ENCODE measurements at regions not wholly inside any gene's neighbourhood (a gene's known extent, or its start where the extent isn't known, plus 50 kb on each side); places are given as distances from the start of the nearest gene placed in this dataset.

DNA sequence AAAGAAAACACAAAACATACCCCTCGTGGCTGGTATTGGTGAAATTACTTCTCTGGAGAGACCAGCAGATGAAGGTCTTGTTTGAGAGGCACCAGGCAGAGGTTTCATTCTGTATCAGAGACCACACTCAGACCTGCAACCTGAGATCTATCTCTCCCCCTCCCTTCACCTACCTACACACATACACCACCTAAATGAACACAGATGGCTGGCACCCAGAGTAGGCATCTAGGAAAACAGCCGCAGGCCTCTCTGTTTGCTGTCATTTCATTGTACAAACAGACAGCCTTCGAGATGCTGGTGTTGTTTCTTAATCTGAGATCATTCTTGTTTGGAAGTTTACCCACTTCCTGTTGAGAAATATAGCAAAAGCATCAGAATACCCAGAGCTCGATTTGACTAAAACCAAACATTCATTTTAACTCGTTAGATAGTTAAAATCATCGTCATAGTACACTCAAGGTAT, 173.9 kb upstream of the SLC25A13 start:
- ChIA-PET CTCF (no interaction called here), POLR2A (no interaction called here)
- Histone ChIP-seq H3K27me3 (ENCODE audit: control insufficient read depth, insufficient read depth, low read length) (no peaks in the 10 kb centered on the region; the same call in 1 of the 2 replicates), H3K9me3 (ENCODE audit: control insufficient read depth, insufficient read depth, low read depth, low read length) (no peaks in the 10 kb centered on the region), H3K27ac (ENCODE audit: low read length) (no peak overlapping the region), H3K4me3 (ENCODE audit: low read depth in 2 of 2, low read length in 2 of 2) (no peak overlapping the region), H3K36me3 (ENCODE audit: control insufficient read depth, insufficient read depth, low read length) (no peaks in the 10 kb centered on the region), H3K4me1 (ENCODE audit: control insufficient read depth, insufficient read depth, low read length) (no peaks in the 10 kb centered on the region)
- no peak for TF ChIP-seq POLR2AphosphoS5 (IDR thresholded peaks at IDR 0.05; ENCODE audit: low read depth, low read length)
- TF ChIP-seq, protein P1, sequence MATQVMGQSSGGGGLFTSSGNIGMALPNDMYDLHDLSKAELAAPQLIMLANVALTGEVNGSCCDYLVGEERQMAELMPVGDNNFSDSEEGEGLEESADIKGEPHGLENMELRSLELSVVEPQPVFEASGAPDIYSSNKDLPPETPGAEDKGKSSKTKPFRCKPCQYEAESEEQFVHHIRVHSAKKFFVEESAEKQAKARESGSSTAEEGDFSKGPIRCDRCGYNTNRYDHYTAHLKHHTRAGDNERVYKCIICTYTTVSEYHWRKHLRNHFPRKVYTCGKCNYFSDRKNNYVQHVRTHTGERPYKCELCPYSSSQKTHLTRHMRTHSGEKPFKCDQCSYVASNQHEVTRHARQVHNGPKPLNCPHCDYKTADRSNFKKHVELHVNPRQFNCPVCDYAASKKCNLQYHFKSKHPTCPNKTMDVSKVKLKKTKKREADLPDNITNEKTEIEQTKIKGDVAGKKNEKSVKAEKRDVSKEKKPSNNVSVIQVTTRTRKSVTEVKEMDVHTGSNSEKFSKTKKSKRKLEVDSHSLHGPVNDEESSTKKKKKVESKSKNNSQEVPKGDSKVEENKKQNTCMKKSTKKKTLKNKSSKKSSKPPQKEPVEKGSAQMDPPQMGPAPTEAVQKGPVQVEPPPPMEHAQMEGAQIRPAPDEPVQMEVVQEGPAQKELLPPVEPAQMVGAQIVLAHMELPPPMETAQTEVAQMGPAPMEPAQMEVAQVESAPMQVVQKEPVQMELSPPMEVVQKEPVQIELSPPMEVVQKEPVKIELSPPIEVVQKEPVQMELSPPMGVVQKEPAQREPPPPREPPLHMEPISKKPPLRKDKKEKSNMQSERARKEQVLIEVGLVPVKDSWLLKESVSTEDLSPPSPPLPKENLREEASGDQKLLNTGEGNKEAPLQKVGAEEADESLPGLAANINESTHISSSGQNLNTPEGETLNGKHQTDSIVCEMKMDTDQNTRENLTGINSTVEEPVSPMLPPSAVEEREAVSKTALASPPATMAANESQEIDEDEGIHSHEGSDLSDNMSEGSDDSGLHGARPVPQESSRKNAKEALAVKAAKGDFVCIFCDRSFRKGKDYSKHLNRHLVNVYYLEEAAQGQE (IDR thresholded peaks at IDR 0.05; ENCODE audit: insufficient read depth in 1 of 2, low read depth in 2 of 2, low read length in 1 of 2), result no peak
- no peak for TF ChIP-seq SIN3A (IDR thresholded peaks at IDR 0.05; ENCODE audit: borderline replicate concordance, insufficient read depth, low read depth, low read length)
- TF ChIP-seq TCF7L2 (IDR thresholded peaks at IDR 0.05; ENCODE audit: low read depth, low read length), result no peak
- TF ChIP-seq, protein P2, sequence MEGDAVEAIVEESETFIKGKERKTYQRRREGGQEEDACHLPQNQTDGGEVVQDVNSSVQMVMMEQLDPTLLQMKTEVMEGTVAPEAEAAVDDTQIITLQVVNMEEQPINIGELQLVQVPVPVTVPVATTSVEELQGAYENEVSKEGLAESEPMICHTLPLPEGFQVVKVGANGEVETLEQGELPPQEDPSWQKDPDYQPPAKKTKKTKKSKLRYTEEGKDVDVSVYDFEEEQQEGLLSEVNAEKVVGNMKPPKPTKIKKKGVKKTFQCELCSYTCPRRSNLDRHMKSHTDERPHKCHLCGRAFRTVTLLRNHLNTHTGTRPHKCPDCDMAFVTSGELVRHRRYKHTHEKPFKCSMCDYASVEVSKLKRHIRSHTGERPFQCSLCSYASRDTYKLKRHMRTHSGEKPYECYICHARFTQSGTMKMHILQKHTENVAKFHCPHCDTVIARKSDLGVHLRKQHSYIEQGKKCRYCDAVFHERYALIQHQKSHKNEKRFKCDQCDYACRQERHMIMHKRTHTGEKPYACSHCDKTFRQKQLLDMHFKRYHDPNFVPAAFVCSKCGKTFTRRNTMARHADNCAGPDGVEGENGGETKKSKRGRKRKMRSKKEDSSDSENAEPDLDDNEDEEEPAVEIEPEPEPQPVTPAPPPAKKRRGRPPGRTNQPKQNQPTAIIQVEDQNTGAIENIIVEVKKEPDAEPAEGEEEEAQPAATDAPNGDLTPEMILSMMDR (IDR thresholded peaks at IDR 0.05), result no peak
- intact Hi-C loops (cut with micrococcal nuclease; ENCODE audit: unreplicated experiment), result no loop called here
- DNase-seq (ENCODE audit: low read depth, low spot score) (no peak), ATAC-seq (no peak)
- in situ Hi-C loops (cut with HindIII; ENCODE audit: low pct_unique_long_range_greater_than_20kb, low sequenced_read_pairs), result no loop called here
- BruUV-seq (replicated peaks), result no TSS peak

DNA sequence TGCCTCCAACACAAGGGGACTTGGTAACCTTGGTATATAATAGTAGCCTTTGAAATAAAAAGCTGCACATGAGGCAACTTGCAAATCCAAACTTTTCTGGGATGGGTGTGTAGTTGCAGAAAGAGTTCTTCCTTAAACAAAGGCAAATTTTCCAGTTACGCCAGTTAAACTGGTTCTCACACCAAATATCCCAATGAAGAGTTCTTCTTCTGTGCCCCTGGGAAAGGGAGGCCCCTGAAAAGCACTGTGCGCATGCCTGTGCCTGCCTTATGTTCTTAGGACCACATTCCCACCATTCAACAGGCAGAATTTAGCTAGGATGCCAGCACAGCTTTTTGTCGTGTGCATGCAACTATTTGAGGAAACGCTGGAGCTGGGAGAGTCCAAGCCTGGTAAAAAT, 164.8 kb upstream of the SLC25A13 start:
- Histone ChIP-seq H3K36me3 (ENCODE audit: control insufficient read depth, insufficient read depth, low read length) (no peaks in the 10 kb centered on the region), H3K4me1 (ENCODE audit: control insufficient read depth, insufficient read depth, low read length) (no peaks in the 10 kb centered on the region), H3K4me3 (ENCODE audit: low read depth in 2 of 2, low read length in 2 of 2) (no peak overlapping the region), H3K27ac (ENCODE audit: low read length) (no peak overlapping the region), H3K27me3 (ENCODE audit: control insufficient read depth, insufficient read depth, low read length) (no peaks in the 10 kb centered on the region), H3K9me3 (ENCODE audit: control insufficient read depth, insufficient read depth, low read depth, low read length) (no peaks in the 10 kb centered on the region)
- ChIA-PET CTCF (no interaction called here), POLR2A (no interaction called here)
- in situ Hi-C loops (cut with HindIII; ENCODE audit: low pct_unique_long_range_greater_than_20kb, low sequenced_read_pairs) (no loop called here), intact Hi-C loops (cut with micrococcal nuclease; ENCODE audit: unreplicated experiment) (no loop called here)
- TF ChIP-seq POLR2AphosphoS5 (IDR thresholded peaks at IDR 0.05; ENCODE audit: low read depth, low read length) (no peak), TCF7L2 (IDR thresholded peaks at IDR 0.05; ENCODE audit: low read depth, low read length) (no peak), SIN3A (IDR thresholded peaks at IDR 0.05; ENCODE audit: borderline replicate concordance, insufficient read depth, low read depth, low read length) (no peak)
- TF ChIP-seq, protein P1 (IDR thresholded peaks at IDR 0.05; ENCODE audit: insufficient read depth in 1 of 2, low read depth in 2 of 2, low read length in 1 of 2), result no peak
- TF ChIP-seq, protein P2 (IDR thresholded peaks at IDR 0.05), result no peak
- no peak for DNase-seq (ENCODE audit: low read depth, low spot score)
- BruUV-seq (replicated peaks), result no TSS peak
- no peak for ATAC-seq
